HG02678 (cell line): ENCODE measurements at regions not wholly inside any gene's neighbourhood (a gene's known extent, or its start where the extent isn't known, plus 50 kb on each side); places are given as distances from the start of the nearest gene placed in this dataset.

ENCODE experiments used
- ATAC-seq: cut with Tn5 transposase; IDR thresholded peaks from one replicate; pipeline ENCODE4 v1.9.1; 2021; ENCODE audit warnings: mild to moderate bottlenecking, moderate library complexity; ENCODE audit not compliant: unreplicated experiment

- ATAC-seq, result no peak
These were observed 1450.7 kb upstream of the TENM3 start for GRCh38 chr4:180792541-180792940.

DNA sequence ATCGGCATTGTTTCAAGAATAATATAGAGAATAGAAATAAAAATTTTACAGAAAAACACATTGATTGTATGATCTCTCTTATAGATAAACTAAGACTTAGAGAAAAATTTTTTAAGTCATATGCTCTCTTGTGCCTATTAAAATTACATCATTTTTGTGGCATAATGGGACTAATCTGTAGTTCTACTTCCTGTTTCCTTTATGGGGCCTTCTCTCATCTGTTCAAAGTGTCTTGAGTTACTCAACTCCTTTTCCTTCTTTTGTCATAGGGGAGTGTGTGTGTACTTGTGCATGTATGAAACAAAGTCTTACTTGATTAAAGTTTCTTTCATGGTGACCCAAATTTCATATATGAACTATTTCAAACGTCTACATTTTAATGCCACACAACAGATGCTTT is 1448.9 kb upstream of the TENM3 start:
- no peak for ATAC-seq

DNA sequence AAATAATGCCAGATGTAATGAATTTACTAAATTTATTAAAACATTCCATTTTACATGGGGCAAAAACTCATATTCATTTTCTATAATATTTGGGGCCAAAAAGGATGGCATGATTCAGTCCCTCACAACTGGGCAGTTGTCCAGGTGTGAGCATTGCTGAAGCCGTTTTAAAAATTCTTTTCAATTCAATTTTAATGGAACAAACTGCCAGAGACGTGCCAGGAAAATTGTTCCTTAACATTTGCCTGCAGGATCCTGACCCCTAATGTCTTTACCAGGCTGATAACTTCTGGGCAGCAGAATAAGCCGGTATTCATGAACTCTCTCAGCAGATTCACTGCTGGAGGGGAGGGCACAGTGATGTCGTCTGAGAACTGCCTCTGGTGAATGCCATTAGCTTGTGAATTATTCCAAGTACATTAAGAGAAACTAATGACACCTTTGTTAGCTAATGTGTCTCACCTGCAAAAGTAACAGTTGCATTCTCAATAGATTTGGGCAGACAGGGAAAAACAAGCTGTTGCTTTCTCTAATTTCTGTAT is 1445.1 kb upstream of the TENM3 start:
- ATAC-seq, result no peak

DNA sequence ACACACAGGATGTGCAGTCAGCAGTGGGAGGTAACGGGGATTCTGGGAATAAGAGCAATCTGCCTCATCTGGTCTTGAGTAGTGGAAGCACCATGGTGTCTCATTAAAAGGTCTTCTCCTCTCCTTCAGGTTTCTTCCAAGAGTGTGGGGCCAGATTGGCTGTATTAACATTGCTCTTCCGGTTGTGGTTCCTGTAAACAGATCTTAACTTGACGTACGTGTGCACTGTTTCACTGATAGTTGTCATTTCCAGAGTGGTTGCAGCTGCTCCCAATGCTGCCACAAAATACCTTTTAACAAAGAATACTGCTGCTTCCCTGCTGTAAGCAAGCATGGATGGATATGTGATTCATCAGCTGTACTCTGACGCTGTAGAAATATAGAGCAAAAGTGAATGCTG is 1443.4 kb upstream of the TENM3 start:
- no peak for ATAC-seq

- ATAC-seq, result no peak
These were observed 1438.1 kb upstream of the TENM3 start for GRCh38 chr4:180805101-180805500.

- ATAC-seq, result no peak
These were observed 1434.3 kb upstream of the TENM3 start for GRCh38 chr4:180808862-180809261.

DNA sequence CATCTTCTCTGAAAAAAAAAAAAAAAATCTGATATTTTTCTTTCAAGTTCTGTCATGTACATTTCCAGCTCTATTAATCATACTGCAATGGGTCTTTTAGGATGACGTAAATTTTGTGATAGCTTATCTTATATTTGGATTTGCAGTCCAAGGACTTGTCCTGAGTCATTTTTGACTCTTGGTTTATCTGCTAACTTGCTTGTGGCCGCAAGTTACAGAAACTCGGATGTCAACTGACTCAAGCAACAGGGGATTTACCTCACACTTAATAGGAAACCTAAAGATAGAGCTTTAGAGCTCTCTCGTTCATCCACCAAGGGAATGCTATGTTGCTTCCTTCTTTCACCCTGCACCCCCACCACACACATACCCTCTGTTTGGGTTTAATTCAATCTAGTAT is 1433.8 kb upstream of the TENM3 start:
- ATAC-seq, result no peak

- ATAC-seq, result no peak
These were observed 1432.6 kb upstream of the TENM3 start for GRCh38 chr4:180810581-180810980.

DNA sequence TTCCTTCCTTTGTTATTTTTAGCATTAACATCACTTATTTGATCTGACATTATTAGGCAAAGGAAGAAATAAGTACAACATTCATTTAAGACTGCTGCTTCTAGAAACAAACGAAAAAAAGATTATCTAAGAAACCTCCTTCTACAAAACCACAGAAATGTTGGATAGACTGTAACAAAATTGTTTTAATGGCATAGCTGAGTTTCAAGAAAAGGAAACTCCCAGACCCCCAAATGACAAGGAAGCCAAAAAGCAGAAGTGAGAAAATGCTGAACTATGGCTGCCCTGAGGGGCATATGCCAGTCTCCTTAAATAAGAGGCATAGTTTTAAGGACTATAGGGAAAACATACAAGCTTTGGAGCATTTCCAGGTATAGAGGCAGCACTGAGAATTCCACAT is 1431.6 kb upstream of the TENM3 start:
- no peak for ATAC-seq

DNA sequence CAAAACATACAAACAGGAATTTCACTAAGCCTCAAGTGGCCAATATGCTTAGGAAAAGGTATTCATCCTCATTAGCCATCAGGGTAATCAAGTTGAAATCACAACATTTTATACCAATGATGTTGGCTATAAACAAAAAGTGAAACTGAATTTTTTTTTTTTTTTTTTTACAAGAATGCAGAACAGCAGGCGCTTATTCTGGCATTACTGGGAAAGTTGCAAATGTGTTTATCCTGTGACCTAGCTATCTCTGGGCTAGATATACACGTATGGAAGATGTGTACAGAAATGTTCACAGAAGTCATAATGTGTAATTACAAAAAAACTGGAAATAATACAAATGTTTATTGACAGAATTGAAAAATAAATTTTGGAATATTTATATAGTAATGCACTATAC is 1430.4 kb upstream of the TENM3 start:
- no peak for ATAC-seq

DNA sequence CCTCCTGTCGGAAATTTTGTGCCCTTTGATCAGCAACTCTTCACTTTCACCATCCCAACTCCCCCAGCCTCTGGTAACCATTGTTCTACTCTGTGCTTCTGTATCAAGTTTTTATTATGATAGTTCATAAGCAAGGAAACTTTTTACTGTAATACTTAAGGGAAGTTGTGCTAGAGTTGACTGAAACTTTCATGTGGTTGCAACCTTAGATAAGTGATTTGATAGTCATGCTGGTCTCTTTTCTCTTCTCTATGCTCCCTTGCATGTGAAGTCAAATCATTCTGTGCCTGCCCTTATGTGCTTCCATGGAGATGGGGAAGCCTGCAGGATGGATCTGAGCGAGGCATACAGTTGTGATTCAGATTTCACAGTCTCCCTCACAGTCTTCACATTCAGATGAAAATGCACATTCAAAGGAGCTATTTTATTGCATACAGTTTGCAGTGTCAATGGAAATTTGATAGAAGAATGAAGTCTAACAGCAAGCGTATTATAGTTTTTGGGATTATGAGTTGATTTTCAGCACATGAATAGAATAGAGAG is 1428.3 kb upstream of the TENM3 start:
- no peak for ATAC-seq

- no peak for ATAC-seq
These were observed 1425.7 kb upstream of the TENM3 start for GRCh38 chr4:180817529-180817928.

DNA sequence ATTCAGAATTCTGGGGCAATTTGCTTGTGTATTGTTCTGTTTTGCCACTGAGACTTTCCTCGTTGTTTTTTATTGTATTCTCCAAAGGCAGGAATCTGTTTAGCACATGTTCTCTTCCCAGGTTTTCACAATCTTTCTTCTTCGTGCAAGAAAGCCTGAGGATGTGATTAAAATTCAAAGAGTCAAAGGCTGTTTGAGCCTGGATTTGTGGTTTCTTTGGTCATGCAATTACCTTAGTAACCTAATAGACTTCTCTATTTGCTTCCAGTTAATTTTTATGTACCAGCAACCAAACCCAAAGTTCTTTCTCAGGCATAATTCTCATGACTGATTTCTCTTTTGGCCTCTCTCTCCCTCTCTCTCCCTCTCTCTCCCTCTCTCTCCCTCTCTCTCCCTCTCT is 1420.1 kb upstream of the TENM3 start:
- no peak for ATAC-seq

DNA sequence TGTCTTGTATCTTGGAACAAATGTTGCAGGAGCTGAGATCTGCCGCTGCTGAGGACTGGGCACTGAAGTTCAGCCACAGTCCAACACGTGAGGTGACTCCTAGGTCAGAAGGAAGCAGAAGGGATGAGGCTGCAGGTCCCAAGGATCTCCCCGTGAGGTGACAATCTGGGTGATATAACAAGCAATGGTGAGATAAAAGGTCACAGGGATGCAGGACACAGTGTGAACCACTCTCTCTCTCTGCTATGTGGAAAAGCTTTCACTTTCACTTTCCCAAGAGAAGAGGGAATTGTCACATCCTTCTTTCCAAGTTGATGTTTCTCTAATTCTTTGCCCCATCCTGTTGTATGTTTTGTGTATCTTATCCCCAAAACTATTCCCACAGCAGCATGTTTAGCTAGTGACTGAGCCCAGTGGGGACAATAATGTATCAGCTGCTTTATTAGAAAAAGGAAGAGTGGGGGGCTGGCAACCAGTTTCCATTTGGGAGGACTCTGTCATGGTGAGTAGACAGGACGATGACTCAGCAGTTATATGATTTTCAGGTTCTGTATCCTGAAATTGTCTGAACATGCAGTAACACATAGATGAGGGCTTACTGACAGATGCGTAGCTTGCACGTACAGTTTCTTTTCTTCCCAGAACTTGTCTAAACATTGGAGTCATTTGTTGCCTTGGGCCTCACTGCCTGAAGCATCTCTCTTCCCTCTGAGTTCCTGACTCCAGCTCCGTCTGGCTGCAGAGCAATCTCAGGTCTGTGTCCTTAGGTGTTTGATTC is 1415.8 kb upstream of the TENM3 start:
- no peak for ATAC-seq

GRCh38 chr4:180828455-180829018 is 1414.7 kb upstream of the TENM3 start:
- ATAC-seq, result no peak

GRCh38 chr4:180832073-180832472 is 1411.1 kb upstream of the TENM3 start:
- ATAC-seq, result no peak

DNA sequence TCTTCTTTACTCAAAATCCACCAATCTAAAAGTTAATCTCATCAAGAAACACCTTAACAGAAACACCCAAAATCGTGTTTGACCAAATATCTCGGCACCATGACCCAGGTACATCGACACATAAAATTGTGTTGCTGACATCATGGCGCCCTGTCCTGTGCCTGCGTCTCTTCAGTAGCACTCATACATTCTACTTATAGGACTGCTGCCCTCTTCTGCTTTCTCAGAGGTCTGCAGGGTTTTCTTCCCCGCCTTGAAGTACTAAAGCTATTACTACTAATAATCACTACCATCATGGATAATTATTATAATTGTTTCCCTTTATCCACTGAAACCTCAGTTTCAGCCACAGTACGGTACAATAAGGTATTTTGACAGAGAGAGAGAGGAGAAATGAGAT is 1403.1 kb upstream of the TENM3 start:
- ATAC-seq, result no peak

GRCh38 chr4:180850318-180850940 is 1392.8 kb upstream of the TENM3 start:
- ATAC-seq, result no peak

DNA sequence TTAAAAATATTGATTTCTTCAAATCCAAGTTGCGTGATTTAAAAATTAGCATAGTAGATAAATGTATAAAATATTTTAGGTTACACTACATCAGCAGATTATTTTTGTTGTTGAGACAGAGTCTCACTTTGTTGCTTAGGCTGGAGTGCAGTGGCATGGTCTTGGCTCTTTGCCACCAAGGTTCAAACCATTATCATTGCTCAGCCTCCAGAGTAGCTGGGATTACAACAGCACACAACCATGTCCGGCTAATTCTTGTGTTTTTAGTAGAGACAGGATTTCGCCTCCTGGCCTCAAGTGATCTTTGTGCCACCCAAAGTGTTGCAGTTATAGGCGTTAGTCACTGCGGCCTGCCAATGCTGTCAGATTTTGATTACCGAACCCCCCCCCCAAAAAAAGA is 1390.5 kb upstream of the TENM3 start:
- ATAC-seq, result no peak

GRCh38 chr4:180855184-180855583 is 1388.0 kb upstream of the TENM3 start:
- ATAC-seq, result no peak

- no peak for ATAC-seq
These were observed 1383.0 kb upstream of the TENM3 start for GRCh38 chr4:180860089-180860720.
